T-helper 2 cell (primary cell): ENCODE measurements at regions not wholly inside any gene's neighbourhood (a gene's known extent, or its start where the extent isn't known, plus 50 kb on each side); places are given as distances from the start of the nearest gene placed in this dataset.
A peak's percentile ranks its signal among the peaks of the same experiment; 100 is the strongest.
"Not testable (repeated sequence)": the region's sequence is repeated elsewhere in the genome, so short reads cannot be mapped to it uniquely, and the experiment has no call there.

Source experiments
- DNase-seq, 5 experiments: peaks; one replicate each; pipeline versions ENCODE4 v3.0.0 to v3.0.0-alpha.2; 2012 to 2022

DNA sequence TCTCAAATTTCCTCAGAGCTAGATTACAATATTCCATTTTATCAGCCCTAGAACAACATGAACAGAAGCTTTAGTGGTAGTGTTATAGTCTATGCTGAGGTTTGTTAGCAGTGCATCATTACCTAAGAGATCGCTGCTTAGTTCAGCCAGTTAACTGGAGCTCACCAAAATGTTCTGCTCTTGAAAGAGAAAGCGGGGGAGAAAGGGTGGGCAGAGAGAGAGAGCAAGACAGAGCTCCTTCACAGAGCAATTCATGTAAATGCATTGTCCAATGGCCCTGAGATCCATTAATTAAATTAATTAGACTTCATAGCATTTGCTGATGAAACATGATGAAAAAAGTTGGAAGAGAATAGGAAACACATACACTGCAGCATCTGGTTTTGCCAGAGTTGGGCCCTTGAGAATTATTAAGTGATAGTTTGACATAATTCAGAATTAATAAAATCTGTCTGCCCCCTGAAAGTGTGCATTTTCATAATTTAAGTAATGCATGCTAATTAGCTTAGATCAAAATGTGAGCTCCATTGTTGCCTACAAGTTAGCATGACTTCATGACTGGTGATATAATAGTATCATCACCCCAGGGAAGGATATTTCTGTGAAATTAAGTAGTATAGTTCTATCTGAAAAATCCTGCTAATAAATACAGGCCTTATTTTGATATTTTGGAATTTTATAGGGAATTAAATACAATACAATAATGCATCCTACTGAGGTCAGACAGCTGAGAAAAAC is 86.9 kb upstream of the LYSMD4 start:
- DNase-seq = no peak

GRCh38 chr15:99818872-99819271 is 85.6 kb upstream of the LYSMD4 start:
- DNase-seq = no peak

DNA sequence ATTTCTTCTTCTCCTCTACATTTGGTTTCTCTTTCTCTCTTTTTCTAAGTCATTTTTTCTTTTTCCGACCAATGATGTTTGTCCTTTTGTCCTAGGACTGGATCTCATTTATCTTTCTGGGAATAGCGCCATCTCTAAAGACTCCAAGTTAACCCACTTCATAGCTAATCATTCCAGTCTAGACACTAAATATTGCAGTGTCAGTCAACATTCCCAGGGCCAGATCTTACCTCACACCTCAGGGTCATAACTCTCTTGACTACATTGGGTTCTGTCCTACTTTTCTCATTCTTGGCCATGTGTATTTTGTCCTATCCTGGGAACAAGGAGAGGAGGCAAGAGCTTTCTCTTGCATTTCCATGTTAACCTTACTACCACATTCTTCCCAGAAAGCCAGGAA is 83.6 kb upstream of the LYSMD4 start:
- DNase-seq = not testable (repeated sequence)

- DNase-seq = peak in 1 of 5 experiments; percentile 33
Observed at GRCh38 chr15:99810663-99811062, 77.4 kb upstream of the LYSMD4 start.

DNA sequence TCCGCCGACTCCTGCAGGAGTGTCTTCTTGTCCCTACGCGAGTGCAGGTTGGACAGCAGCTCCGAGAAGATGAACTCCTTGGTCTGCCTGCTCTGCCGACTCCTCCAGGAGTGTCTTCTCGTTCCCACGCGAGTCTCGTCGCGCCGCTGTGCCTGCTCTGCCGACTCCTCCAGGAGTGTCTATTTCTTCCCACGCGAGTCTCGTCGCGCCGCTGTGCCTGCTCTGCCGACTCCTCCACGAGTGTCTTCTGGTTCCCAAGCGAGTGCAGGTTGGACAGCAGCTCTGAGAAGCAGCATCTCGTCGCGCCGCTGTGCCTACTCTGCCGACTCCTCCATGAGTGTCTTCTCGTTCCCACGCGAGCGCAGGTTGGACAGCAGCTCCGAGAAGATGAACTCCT is 66.6 kb upstream of the LYSMD4 start:
- DNase-seq = not testable (repeated sequence)

DNA sequence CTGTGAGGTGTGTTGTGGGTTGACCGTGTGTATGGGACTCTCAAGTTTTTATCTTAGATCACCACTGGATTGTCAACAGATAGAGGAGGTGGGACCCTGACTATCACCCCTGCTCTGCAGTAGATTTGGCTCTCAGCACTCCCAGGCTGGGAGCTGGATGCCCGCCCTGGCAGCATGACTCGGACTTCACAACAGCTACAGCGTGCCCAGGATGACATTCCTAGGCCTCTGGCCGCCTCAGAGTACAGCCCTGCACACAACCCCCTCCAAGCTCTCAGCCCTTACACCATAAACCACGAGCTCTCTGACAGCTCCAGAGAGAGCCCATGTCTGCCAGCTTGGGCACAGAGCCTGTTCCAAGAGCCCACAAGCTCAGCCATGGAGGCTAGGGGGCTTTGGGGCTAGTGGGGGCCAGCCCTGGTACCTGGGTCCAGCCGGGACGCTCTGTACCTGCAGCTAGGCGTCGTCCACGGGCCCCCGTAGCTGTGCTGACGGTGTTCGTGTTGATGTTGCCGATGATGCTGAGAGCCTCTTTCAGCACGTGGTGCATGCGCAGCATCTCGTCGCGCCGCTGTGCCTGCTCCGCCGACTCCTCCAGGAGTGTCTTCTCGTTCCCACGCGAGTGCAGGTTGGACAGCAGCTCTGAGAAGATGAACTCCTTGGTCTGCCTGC is 66.1 kb upstream of the LYSMD4 start:
- not testable (repeated sequence) for DNase-seq

DNA sequence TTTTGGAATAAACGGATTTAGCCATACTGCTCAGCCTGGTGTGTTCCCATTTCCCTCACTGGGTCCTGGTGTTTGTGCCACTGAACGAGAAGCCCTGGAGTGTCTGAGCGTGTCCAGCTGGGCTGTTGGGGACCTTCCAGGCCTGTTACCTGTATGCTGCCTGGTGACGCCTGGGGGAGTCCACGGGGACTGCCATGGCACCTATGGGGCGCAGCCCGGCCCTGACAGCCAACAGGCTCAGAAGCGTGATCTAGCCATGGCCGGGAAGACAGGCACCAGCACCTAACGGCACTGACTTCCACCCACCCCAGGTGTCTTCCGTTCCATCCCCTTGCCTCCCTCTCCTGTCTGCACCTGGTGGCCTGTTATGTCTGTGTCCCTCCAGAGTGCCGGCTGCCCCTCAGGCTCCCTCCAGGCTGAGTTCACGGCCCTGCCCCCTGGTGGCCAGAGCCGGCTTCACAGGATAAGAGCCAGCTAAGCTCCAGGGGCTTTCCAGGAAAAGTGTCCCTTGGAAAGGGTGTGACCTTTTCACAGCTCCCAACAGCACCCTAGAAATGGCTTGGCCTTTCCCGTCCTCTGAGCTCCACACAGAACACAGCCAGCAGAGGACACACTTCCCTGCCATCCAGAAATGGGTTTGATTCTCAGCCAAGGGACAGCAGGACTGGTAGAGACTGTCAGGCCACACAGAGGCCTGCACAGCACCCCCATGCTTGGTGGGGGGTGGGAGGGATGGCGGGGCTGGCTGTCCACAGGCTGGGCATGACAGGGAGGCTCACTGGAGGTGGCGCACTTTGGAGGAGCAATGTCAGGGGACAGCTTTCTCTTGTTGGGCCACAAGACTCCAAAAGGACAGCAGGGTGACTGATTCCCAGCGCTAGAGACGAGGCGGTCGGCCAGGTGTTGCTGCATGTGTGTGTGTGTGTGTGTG is 64.0 kb upstream of the LYSMD4 start:
- not testable (repeated sequence) for DNase-seq

DNA sequence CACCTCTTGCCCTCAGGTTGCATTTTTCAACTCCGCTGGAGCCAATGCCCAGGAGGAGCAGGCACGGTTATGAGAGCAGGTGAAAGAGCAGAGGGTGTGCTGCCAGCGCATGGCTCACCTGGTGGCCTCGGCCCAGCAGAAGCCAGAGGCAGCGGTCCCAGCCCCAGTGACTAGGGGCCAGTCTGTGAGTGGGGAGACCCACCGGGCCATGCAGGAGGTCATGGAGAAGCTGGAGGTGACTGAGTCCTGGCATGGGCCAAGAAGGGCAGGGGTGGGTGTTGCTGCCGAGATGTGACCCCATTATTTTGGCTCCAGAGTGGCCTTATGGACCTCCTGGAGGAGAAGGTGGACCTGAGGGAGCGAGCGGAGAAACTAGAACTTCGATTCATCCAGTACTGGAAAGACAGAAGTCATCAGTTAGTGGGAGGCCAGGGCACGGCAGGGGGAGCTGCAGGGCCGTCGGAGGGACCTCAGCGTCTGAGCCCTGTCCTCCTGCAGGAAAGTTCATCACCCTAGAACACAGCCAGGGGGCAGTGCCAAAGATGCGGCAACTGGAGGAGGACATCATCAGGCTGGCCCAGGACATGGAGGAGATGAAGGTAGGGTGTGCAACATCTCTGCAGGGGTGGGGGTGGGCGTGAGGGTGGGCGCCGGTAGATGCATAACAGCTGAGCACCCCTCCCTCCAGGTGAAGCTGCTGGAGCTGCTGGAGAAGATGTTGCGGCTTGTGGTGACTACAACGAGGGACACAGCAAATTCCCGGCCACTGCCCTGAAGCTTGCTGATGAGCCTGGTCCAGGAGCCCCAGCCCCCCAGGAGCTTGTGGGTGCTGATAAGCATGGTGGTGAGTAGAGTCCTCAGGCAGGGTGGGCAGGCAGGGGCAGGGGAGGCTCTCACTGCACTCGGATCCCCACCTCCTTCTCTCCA is 58.9 kb upstream of the LYSMD4 start:
- DNase-seq = not testable (repeated sequence)

- not testable (repeated sequence) for DNase-seq
Observed at GRCh38 chr15:99790751-99791150, 57.5 kb upstream of the LYSMD4 start.

- DNase-seq = no peak
Observed at GRCh38 chr15:99788156-99788555, 54.9 kb upstream of the LYSMD4 start.

- not testable (repeated sequence) for DNase-seq
Observed at GRCh38 chr15:99784800-99785199, 51.6 kb upstream of the LYSMD4 start.

DNA sequence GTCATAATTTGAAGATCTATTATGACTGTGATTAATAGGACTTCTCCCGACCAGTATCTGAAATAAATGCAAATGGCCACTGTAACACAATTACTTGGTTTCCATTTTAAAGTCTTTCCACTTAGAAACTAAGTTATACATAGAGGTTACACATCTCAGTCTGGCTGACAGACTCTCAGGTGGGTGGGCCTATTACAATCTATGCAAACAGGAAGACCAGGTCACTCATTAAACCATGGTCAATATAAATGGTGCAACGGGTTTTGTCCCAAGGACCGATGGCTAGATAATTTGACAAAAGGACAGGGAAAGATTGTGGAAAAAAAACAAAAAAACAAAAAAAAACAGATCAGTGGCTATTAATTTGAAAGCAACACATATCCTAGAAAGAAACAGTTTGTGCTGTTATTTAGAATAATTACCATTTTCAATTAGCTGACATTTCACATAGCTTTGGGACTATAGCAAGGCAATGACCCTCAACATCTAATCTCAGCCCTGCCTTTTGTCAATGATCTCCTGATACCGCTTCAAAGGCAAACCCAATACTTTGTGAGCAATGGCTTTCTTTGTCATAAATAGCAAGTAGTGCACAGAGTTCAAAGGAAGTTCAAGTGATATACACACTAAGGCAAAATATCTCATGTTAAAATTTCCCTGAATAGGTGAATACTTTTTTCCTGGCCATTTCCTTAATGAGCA is 50.8 kb upstream of the LYSMD4 start:
- not testable (repeated sequence) for DNase-seq
